ENCODE measurements at regions not wholly inside any gene's neighbourhood (a gene's known extent, or its start where the extent isn't known, plus 50 kb on each side); places are given as distances from the start of the nearest gene placed in this dataset.
"Not testable (repeated sequence)": the region's sequence is repeated elsewhere in the genome, so short reads cannot be mapped to it uniquely, and the experiment has no call there.

DNA sequence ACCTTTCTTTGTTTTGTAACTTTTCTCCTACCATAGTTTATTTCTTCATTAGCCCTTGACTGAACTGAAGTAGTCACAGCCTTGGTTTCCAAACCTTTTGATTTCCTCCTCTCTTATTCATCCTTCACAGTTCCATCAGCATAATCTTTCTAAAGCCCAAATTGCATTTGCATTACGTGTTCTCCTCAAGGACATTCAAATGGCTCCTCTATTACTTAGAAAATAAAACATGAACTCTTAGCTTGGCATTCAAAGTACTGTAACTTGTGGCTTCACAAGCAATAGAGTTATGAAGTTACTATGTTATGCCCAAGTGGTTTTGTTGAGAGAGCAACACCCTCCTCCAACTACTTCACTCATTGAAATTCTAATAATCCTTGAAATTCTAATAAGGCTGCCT is 840.0 kb downstream of the TTLL7 start:
- TF ChIP-seq, protein P1, sequence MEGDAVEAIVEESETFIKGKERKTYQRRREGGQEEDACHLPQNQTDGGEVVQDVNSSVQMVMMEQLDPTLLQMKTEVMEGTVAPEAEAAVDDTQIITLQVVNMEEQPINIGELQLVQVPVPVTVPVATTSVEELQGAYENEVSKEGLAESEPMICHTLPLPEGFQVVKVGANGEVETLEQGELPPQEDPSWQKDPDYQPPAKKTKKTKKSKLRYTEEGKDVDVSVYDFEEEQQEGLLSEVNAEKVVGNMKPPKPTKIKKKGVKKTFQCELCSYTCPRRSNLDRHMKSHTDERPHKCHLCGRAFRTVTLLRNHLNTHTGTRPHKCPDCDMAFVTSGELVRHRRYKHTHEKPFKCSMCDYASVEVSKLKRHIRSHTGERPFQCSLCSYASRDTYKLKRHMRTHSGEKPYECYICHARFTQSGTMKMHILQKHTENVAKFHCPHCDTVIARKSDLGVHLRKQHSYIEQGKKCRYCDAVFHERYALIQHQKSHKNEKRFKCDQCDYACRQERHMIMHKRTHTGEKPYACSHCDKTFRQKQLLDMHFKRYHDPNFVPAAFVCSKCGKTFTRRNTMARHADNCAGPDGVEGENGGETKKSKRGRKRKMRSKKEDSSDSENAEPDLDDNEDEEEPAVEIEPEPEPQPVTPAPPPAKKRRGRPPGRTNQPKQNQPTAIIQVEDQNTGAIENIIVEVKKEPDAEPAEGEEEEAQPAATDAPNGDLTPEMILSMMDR (IDR thresholded peaks at IDR 0.05): not testable (repeated sequence)
- not testable (repeated sequence) for TF ChIP-seq EP300 (IDR thresholded peaks at IDR 0.05; ENCODE audit: low read depth); POLR2A (IDR thresholded peaks at IDR 0.05); POLR2AphosphoS5 (IDR thresholded peaks at IDR 0.05)
